Spleen (tissue), 11 donors: ENCODE measurements at regions not wholly inside any gene's neighbourhood (a gene's known extent, or its start where the extent isn't known, plus 50 kb on each side); places are given as distances from the start of the nearest gene placed in this dataset.

ENCODE experiments used
- DNase-seq: peaks from one replicate; pipeline ENCODE4 v3.0.0-alpha.2; 2020
- H3K27ac ChIP-seq, 8 donors: fragments of 200-600 bp; sonication (generic) in 7 of 8; 1 replicate in 4 of 8; 2 replicates in 4 of 8; pipeline versions ENCODE4 v1.5.0 to v1.8.0; 2016 to 2021; ENCODE audit warnings: inconsistent platforms in 4 of 8, mild to moderate bottlenecking in 4 of 8, moderate library complexity in 1 of 8
- H3K27me3 ChIP-seq, 7 donors: fragments of 200-600 bp; sonication (generic) in 6 of 7; replicated peaks in 1 of 7; 1 replicate in 4 of 7; 2 replicates in 3 of 7; pipeline versions ENCODE4 v1.5.0 to v1.8.0; 2016 to 2021; ENCODE audit warnings: inconsistent platforms in 3 of 7, mild to moderate bottlenecking in 1 of 7
- H3K36me3 ChIP-seq, 6 donors: fragments of 200-600 bp; sonication (generic) in 5 of 6; 1 replicate in 4 of 6; 2 replicates in 2 of 6; pipeline versions ENCODE4 v1.5.0 to v1.8.0; 2016 to 2021; ENCODE audit warnings: inconsistent platforms in 2 of 6
- H3K4me1 ChIP-seq, 6 donors: fragments of 200-600 bp; sonication (generic) in 5 of 6; 1 replicate in 3 of 6; 2 replicates in 3 of 6; pipeline versions ENCODE4 v1.5.0 to v1.8.0; 2016 to 2021; ENCODE audit warnings: inconsistent platforms in 3 of 6
- H3K4me3 ChIP-seq, 8 donors: fragments of 200-600 bp; sonication (generic) in 7 of 8; 1 replicate in 4 of 8; 2 replicates in 4 of 8; pipeline versions ENCODE4 v1.5.0 to v1.8.0; 2016 to 2021; ENCODE audit warnings: inconsistent platforms in 4 of 8, mild to moderate bottlenecking in 4 of 8, moderate library complexity in 2 of 8
- H3K9me3 ChIP-seq, 8 donors: fragments of 200-600 bp; sonication (generic) in 7 of 8; 1 replicate in 4 of 8; 2 replicates in 4 of 8; pipeline versions ENCODE4 v1.5.0 to v1.8.0; 2016 to 2021; ENCODE audit warnings: inconsistent platforms in 4 of 8
- POLR2A ChIP-seq, 3 donors: fragments of 450-650 bp; IDR thresholded peaks; one replicate each; pipeline ENCODE4 v1.5.1; 2017; ENCODE audit warnings: antibody characterized with exemption in 3 of 3, mild to moderate bottlenecking in 1 of 3
- POLR2AphosphoS5 ChIP-seq, 3 donors: sonication (generic); formaldehyde crosslinking; IDR thresholded peaks; one replicate each; pipeline ENCODE4 v1.5.1; 2017; ENCODE audit warnings: antibody characterized with exemption in 3 of 3
- WGBS, 5 donors: extraction: QIAGEN DNeasy Blood & Tissue Kit in 3 of 5; methylation state at CpG; one replicate each; pipeline versions ENCODE4 v1.1.5 to v1.1.7; 2013 to 2018; 5-methylcytosine and 5-hydroxymethylcytosine counted together
- intact Hi-C: fragments of 100-400 bp; cut with DNase I; formaldehyde crosslinking; loops from one replicate; pipeline ENCODE4 v1.15.0; 2023; ENCODE audit warnings: low total_unique reads
- TF ChIP-seq, protein P1 (sequence below), 11 experiments: fragments of 200-600 bp in 7 of 11; fragments of 450-650 bp in 4 of 11; sonication (generic) in 4 of 11; IDR thresholded peaks in 8 of 11; conservative IDR thresholded peaks in 3 of 11; 1 replicate in 7 of 11; 2 replicates in 4 of 11; pipeline versions ENCODE4 v1.4.0 to v1.8.0; 2016 to 2021; ENCODE audit warnings: antibody characterized with exemption in 11 of 11, inconsistent platforms in 4 of 11, mild to moderate bottlenecking in 1 of 11
- donor health status: healthy with polysubstance abuse.
- donor health status: DM: no; HTN: no; CAD: no; lungs with moderate emphysema.
- donor health status: DM: no; HTN: no; CAD: no.
- donor health status: Bipolar disorder and iron deficiency.
- donor health status: healthy.
- donor health status: DM: no; HTN: no; CAD: no.
- donor health status: DM: yes; HTN: yes; CAD: no.

DNA sequence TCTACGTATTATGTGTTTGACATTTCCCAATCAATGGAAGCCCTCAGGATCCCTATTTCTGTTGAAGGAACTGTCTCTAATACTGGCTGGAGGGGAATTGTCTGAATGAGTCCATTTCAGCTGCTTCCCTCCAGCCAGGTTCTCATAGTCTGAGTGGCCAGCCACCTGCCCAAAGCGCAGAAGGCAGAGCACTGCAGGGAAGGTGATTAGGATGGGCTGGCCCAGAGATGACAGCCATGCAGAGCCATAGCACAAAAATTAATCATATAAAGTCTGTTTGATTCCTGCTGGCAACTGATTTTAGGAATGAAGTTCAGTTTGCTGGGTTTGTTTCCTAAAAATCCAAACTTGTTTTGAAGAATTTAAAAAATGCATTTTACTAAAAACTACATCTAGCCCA is 327.1 kb downstream of the ETAA1 start:
- WGBS, 5 donors, result 94 to 99% (median 95%) methylated on average over 2 of the region's 2 CpGs
- intact Hi-C loops, result no loop called here
- no peak overlapping the region for H3K27ac ChIP-seq
- H3K27me3 ChIP-seq, result peaks cover 0 to 5% (median 0%) of the 10 kb centered on the region in 7 donors
- no peaks in the 10 kb centered on the region for H3K4me1 ChIP-seq
- no peak for DNase-seq
- H3K4me3 ChIP-seq, result no peak overlapping the region
- H3K36me3 ChIP-seq, result no peaks in the 10 kb centered on the region
- TF ChIP-seq, protein P1, sequence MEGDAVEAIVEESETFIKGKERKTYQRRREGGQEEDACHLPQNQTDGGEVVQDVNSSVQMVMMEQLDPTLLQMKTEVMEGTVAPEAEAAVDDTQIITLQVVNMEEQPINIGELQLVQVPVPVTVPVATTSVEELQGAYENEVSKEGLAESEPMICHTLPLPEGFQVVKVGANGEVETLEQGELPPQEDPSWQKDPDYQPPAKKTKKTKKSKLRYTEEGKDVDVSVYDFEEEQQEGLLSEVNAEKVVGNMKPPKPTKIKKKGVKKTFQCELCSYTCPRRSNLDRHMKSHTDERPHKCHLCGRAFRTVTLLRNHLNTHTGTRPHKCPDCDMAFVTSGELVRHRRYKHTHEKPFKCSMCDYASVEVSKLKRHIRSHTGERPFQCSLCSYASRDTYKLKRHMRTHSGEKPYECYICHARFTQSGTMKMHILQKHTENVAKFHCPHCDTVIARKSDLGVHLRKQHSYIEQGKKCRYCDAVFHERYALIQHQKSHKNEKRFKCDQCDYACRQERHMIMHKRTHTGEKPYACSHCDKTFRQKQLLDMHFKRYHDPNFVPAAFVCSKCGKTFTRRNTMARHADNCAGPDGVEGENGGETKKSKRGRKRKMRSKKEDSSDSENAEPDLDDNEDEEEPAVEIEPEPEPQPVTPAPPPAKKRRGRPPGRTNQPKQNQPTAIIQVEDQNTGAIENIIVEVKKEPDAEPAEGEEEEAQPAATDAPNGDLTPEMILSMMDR (IDR thresholded peaks at IDR 0.05 in 8 of 11, conservative IDR thresholded peaks at IDR 0.05 in 3 of 11), result no peak
- TF ChIP-seq POLR2AphosphoS5 (IDR thresholded peaks at IDR 0.05) (no peak), POLR2A (IDR thresholded peaks at IDR 0.05) (no peak)
- peaks cover 0 to 21% (median 9%) of the 10 kb centered on the region in 8 donors for H3K9me3 ChIP-seq

DNA sequence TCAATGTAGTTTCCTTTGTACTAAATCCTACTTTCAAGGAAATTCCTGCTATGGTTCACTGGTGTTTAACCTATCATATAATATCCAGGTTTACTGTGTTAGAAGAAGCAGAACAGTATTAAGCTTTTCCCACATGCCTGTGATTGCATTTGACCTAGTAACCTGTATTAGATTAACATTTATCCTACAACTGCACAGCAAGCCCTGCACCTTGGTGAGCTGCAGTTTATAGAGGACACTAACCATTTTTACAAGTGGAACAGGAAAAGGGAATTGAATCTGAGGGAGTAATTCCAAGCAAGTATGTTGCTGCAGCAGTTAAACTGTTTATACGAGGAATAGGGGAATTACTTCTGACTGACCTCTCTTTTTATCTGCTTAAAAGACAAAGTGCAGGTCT is 328.6 kb downstream of the ETAA1 start:
- intact Hi-C loops, result no loop called here
- no peak overlapping the region for H3K27ac ChIP-seq
- peaks cover 0 to 15% (median 6%) of the 10 kb centered on the region in 8 donors for H3K9me3 ChIP-seq
- no peak overlapping the region for H3K4me3 ChIP-seq
- H3K36me3 ChIP-seq, result no peaks in the 10 kb centered on the region
- no peaks in the 10 kb centered on the region for H3K4me1 ChIP-seq
- peaks cover 0 to 5% (median 0%) of the 10 kb centered on the region in 7 donors for H3K27me3 ChIP-seq
- no peak for TF ChIP-seq POLR2AphosphoS5 (IDR thresholded peaks at IDR 0.05)
- TF ChIP-seq, protein P1 (IDR thresholded peaks at IDR 0.05 in 8 of 11, conservative IDR thresholded peaks at IDR 0.05 in 3 of 11), result no peak
- no peak for DNase-seq
- 43 to 75% (median 63%) methylated on average over 1 of the region's 1 CpG for WGBS, 5 donors

DNA sequence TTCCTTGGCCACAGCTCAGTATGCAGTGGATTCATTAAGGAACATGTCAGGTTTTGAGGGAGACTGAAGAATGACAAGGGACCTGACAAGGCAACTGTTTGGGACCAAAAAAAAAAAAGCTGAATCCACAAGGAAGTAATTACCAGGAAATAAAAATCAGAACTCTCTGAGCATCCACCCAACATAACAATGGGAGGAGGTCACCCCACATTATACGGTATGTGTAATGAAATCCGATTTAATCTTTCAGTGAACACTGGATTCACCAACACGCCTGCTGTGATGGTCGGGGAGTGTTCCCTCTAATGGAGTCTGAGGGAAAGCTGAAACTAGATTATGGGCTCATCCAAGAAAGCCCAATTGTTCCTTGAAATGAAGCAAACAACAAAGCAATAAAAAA is 329.3 kb downstream of the ETAA1 start:
- intact Hi-C loops, result no loop called here
- Histone ChIP-seq H3K9me3 (peaks cover 0 to 8% (median 2%) of the 10 kb centered on the region in 8 donors), H3K27ac (no peak overlapping the region), H3K27me3 (peaks cover 0 to 5% (median 0%) of the 10 kb centered on the region in 7 donors), H3K4me1 (no peaks in the 10 kb centered on the region), H3K4me3 (no peak overlapping the region), H3K36me3 (no peaks in the 10 kb centered on the region)
- DNase-seq, result no peak
- 81 to 97% (median 90%) methylated on average over 4 of the region's 4 CpGs for WGBS, 5 donors
- TF ChIP-seq POLR2A (IDR thresholded peaks at IDR 0.05) (no peak), POLR2AphosphoS5 (IDR thresholded peaks at IDR 0.05) (no peak)
- TF ChIP-seq, protein P1 (IDR thresholded peaks at IDR 0.05 in 8 of 11, conservative IDR thresholded peaks at IDR 0.05 in 3 of 11), result no peak

DNA sequence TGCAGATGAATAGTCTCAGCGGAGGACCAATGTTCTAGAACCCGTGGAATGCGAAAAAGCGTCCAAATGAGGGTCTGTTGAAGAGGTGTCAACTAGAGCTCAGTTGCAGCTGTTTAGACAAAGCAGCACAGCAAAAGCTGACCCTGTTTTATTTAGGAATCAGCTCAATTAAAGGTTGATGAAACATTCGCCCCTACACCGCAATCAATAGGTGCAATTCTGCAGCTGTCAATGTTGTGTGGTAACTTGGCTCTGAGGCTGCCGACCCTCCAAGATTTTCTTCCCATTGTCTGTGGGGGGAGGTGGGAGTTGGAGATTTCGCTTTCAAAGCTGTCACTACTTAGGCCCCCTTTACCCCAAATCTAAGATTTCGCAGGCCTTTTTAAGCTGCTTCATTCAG is 330.0 kb downstream of the ETAA1 start:
- no peaks in the 10 kb centered on the region for H3K36me3 ChIP-seq
- H3K9me3 ChIP-seq, result peaks cover 0 to 1% (median 0%) of the 10 kb centered on the region in 8 donors
- TF ChIP-seq POLR2A (IDR thresholded peaks at IDR 0.05) (no peak), POLR2AphosphoS5 (IDR thresholded peaks at IDR 0.05) (no peak)
- TF ChIP-seq, protein P1 (IDR thresholded peaks at IDR 0.05 in 8 of 11, conservative IDR thresholded peaks at IDR 0.05 in 3 of 11), result no peak
- no peaks in the 10 kb centered on the region for H3K4me1 ChIP-seq
- H3K27ac ChIP-seq, result no peak overlapping the region
- WGBS, 5 donors, result 82 to 94% (median 88%) methylated on average over 9 of the region's 9 CpGs
- no peak overlapping the region for H3K4me3 ChIP-seq
- no peak for DNase-seq
- H3K27me3 ChIP-seq, result peaks cover 0 to 5% (median 0%) of the 10 kb centered on the region in 7 donors
- intact Hi-C loops, result no loop called here
